MM.1S (cell line): ENCODE measurements at regions not wholly inside any gene's neighbourhood (a gene's known extent, or its start where the extent isn't known, plus 50 kb on each side); places are given as distances from the start of the nearest gene placed in this dataset.

ENCODE experiments used
- DNase-seq: peaks from one replicate; pipeline ENCODE4 v3.0.0-alpha.2; 2015
- H2AFZ ChIP-seq: fragments of 300-600 bp; sonication (generic); 2 replicates; pipeline ENCODE4 v1.6.0; 2016; ENCODE audit warnings: antibody characterized with exemption, low read length
- H3F3A ChIP-seq: fragments of 300-600 bp; sonication (generic); 2 replicates; pipeline ENCODE4 v1.6.1; 2016; ENCODE audit warnings: mild to moderate bottlenecking, antibody characterized with exemption, low read length, moderate library complexity, mixed read lengths; ENCODE audit not compliant: insufficient read depth
- H3K27ac ChIP-seq: fragments of 300-600 bp; sonication (generic); 2 replicates; pipeline ENCODE4 v1.5.1; 2016; ENCODE audit warnings: mild to moderate bottlenecking, low read length
- H3K27me3 ChIP-seq: fragments of 300-600 bp; sonication (generic); replicated peaks from 2 replicates; pipeline ENCODE4 v1.6.0; 2016; ENCODE audit warnings: low read length; ENCODE audit not compliant: insufficient read depth
- H3K36me3 ChIP-seq: fragments of 300-600 bp; sonication (generic); replicated peaks from 2 replicates; pipeline ENCODE4 v1.6.1; 2016; ENCODE audit warnings: mild to moderate bottlenecking, low read length, mixed read lengths; ENCODE audit not compliant: insufficient read depth
- H3K4me1 ChIP-seq: fragments of 300-600 bp; sonication (generic); 2 replicates; pipeline ENCODE4 v1.6.1; 2016; ENCODE audit warnings: low read length, mixed read lengths
- H3K4me2 ChIP-seq: fragments of 300-600 bp; sonication (generic); 2 replicates; pipeline ENCODE4 v1.6.0; 2016; ENCODE audit warnings: low read depth, low read length
- H3K4me3 ChIP-seq: fragments of 300-600 bp; sonication (generic); 2 replicates; pipeline ENCODE4 v1.5.1; 2016; ENCODE audit warnings: low read length, mixed read lengths
- H3K79me2 ChIP-seq: fragments of 300-600 bp; sonication (generic); 2 replicates; pipeline ENCODE4 v1.6.1; 2016; ENCODE audit warnings: mixed run types, low read length, mixed read lengths
- H3K9ac ChIP-seq: fragments of 300-600 bp; sonication (generic); 2 replicates; pipeline ENCODE4 v1.6.1; 2016; ENCODE audit warnings: low read length, mixed read lengths
- H3K9me2 ChIP-seq: fragments of 300-600 bp; sonication (generic); replicated peaks from 2 replicates; pipeline ENCODE4 v1.6.1; 2016; ENCODE audit warnings: mild to moderate bottlenecking, low read length, mixed read lengths; ENCODE audit not compliant: insufficient read depth
- H3K9me3 ChIP-seq: fragments of 300-600 bp; sonication (generic); replicated peaks from 2 replicates; pipeline ENCODE4 v1.6.1; 2016; ENCODE audit warnings: mild to moderate bottlenecking, low read length, mixed read lengths; ENCODE audit not compliant: insufficient read depth
- H4K20me1 ChIP-seq: fragments of 300-600 bp; sonication (generic); 2 replicates; pipeline ENCODE4 v1.6.1; 2016; ENCODE audit warnings: mild to moderate bottlenecking, low read length, moderate library complexity, mixed read lengths; ENCODE audit not compliant: insufficient read depth
- EZH2 ChIP-seq: fragments of 300-600 bp; sonication (generic); optimal IDR thresholded peaks from 2 replicates; pipeline ENCODE3; 2017; ENCODE audit warnings: low read depth, mild to moderate bottlenecking, antibody characterized with exemption, low read length, mixed read lengths
- EZH2phosphoT487 ChIP-seq: fragments of 300-600 bp; sonication (generic); IDR thresholded peaks from 2 replicates; pipeline ENCODE4 v1.6.1; 2018; ENCODE audit warnings: antibody characterized with exemption, low read length
- TF ChIP-seq, protein P1 (sequence below): fragments of 300-600 bp; sonication (generic); IDR thresholded peaks from 2 replicates; pipeline ENCODE4 v1.5.1; 2016; ENCODE audit warnings: antibody characterized with exemption, low read length, mixed read lengths

DNA sequence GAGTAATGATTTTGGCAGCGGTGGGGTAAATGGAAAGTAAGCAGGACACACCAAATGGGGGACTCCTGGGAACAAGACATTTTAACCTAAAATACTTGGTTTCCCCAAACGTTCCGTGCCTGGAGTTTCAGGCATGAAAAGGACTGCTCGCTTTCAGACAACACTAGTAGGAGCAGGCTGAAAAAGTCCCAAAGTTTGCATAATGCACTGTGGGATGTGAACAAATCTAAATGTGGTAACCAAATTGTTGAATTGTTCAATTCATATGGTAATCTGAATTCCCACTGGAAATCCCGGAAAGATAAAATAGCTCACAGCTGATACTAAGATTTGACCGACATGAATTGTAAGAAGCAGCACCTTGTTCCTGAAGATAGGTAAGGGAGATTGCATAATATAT, 467.2 kb upstream of the ARGLU1 start:
- Histone ChIP-seq H3K79me2 (no peaks in the 10 kb centered on the region), H3F3A (no peaks in the 10 kb centered on the region), H3K27ac (no peak overlapping the region), H3K4me1 (no peaks in the 10 kb centered on the region), H3K4me3 (no peak overlapping the region), H3K27me3 (no peaks in the 10 kb centered on the region), H3K9me2 (no peaks in the 10 kb centered on the region), H3K9me3 (no peaks in the 10 kb centered on the region), H3K36me3 (no peaks in the 10 kb centered on the region), H4K20me1 (no peaks in the 10 kb centered on the region), H2AFZ (no peak overlapping the region), H3K9ac (no peak overlapping the region), H3K4me2 (no peak overlapping the region)
- TF ChIP-seq, protein P1, sequence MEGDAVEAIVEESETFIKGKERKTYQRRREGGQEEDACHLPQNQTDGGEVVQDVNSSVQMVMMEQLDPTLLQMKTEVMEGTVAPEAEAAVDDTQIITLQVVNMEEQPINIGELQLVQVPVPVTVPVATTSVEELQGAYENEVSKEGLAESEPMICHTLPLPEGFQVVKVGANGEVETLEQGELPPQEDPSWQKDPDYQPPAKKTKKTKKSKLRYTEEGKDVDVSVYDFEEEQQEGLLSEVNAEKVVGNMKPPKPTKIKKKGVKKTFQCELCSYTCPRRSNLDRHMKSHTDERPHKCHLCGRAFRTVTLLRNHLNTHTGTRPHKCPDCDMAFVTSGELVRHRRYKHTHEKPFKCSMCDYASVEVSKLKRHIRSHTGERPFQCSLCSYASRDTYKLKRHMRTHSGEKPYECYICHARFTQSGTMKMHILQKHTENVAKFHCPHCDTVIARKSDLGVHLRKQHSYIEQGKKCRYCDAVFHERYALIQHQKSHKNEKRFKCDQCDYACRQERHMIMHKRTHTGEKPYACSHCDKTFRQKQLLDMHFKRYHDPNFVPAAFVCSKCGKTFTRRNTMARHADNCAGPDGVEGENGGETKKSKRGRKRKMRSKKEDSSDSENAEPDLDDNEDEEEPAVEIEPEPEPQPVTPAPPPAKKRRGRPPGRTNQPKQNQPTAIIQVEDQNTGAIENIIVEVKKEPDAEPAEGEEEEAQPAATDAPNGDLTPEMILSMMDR, result no peak
- TF ChIP-seq EZH2, result no peak
- TF ChIP-seq EZH2phosphoT487, result no peak
- DNase-seq, result no peak

DNA sequence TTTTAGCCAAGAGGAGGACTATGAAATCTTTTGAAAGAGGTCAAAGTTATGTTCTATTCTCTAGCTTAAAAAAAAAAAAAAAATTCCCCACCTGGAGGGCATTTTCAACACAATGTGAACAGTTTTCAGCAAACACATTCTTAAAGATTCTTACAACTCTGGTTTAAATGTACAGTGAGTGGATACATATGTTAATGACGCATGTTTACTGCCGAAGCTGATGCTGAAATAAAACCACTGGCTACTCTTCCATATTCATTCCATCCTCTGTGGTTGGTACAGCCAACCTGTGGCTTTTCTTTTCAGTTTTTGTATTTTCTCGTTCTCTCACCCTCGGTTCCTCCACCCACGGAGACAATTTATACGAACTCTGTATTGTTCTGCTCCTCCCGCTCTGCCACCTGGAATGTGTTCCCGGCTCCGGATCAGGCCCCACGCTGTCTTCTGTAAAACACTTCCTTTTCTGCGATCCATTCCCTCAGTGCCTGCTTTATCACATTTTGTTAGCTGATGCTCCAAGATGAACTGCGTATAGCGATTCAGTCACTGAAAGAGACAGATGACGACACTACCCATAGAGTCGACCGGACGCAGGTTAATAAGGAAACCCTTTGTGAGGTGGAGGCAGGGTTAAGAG, 466.4 kb upstream of the ARGLU1 start:
- TF ChIP-seq EZH2 (no peak), EZH2phosphoT487 (no peak)
- TF ChIP-seq, protein P1, result no peak
- no peaks in the 10 kb centered on the region for H3K79me2 ChIP-seq
- H3K9me3 ChIP-seq, result no peaks in the 10 kb centered on the region
- H4K20me1 ChIP-seq, result no peaks in the 10 kb centered on the region
- no peaks in the 10 kb centered on the region for H3K4me1 ChIP-seq
- no peak overlapping the region for H3K27ac ChIP-seq
- H3K9me2 ChIP-seq, result no peaks in the 10 kb centered on the region
- H3K4me3 ChIP-seq, result no peak overlapping the region
- DNase-seq, result no peak
- H3K9ac ChIP-seq, result no peak overlapping the region
- H2AFZ ChIP-seq, result no peak overlapping the region
- no peaks in the 10 kb centered on the region for H3K36me3 ChIP-seq
- no peak overlapping the region for H3K4me2 ChIP-seq
- H3F3A ChIP-seq, result no peaks in the 10 kb centered on the region
- no peaks in the 10 kb centered on the region for H3K27me3 ChIP-seq

GRCh38 chr13:107031716-107032115, 463.8 kb upstream of the ARGLU1 start:
- no peak for TF ChIP-seq EZH2phosphoT487
- no peaks in the 10 kb centered on the region for H3K4me1 ChIP-seq
- no peaks in the 10 kb centered on the region for H3K9me3 ChIP-seq
- no peaks in the 10 kb centered on the region for H3F3A ChIP-seq
- no peak overlapping the region for H3K9ac ChIP-seq
- no peak overlapping the region for H2AFZ ChIP-seq
- H3K27ac ChIP-seq, result no peak overlapping the region
- no peaks in the 10 kb centered on the region for H3K27me3 ChIP-seq
- DNase-seq, result no peak
- no peaks in the 10 kb centered on the region for H3K36me3 ChIP-seq
- H3K4me3 ChIP-seq, result no peak overlapping the region
- H3K79me2 ChIP-seq, result no peaks in the 10 kb centered on the region
- H3K9me2 ChIP-seq, result no peaks in the 10 kb centered on the region
- no peaks in the 10 kb centered on the region for H4K20me1 ChIP-seq
- no peak overlapping the region for H3K4me2 ChIP-seq

DNA sequence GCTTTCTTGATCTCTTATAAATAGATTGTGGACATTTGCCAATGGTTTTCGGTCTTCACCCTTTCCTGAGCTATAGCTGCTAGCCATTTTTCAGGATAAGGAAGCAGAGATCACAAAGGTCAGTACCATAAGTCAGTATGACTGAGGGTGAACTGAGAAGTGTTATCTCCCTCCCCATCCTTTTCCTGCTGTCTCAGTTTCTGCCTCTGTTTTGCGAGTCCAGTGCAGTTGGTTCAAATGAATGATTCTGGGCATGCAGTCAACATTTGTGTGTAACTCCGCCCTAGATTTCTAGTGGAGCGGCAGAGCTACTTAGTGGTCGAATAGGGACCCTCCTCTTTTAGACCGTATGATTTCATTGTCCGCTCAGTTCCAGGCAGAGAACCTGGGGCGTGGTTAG, 460.8 kb upstream of the ARGLU1 start:
- H3K27me3 ChIP-seq, result no peaks in the 10 kb centered on the region
- no peaks in the 10 kb centered on the region for H3K9me3 ChIP-seq
- H3K27ac ChIP-seq, result no peak overlapping the region
- no peaks in the 10 kb centered on the region for H3K79me2 ChIP-seq
- DNase-seq, result no peak
- no peaks in the 10 kb centered on the region for H3K9me2 ChIP-seq
- no peaks in the 10 kb centered on the region for H3F3A ChIP-seq
- H4K20me1 ChIP-seq, result no peaks in the 10 kb centered on the region
- H2AFZ ChIP-seq, result no peak overlapping the region
- no peak overlapping the region for H3K4me3 ChIP-seq
- no peaks in the 10 kb centered on the region for H3K36me3 ChIP-seq
- TF ChIP-seq EZH2phosphoT487 (no peak), EZH2 (no peak)
- TF ChIP-seq, protein P1, result no peak
- no peak overlapping the region for H3K4me2 ChIP-seq
- H3K4me1 ChIP-seq, result no peaks in the 10 kb centered on the region
- no peak overlapping the region for H3K9ac ChIP-seq
